ENCODE measurements at regions not wholly inside any gene's neighbourhood (a gene's known extent, or its start where the extent isn't known, plus 50 kb on each side); places are given as distances from the start of the nearest gene placed in this dataset.

GRCh38 chr5:120035181-120035580, 405.8 kb downstream of the FAM170A start:
- TF ChIP-seq POLR2A (IDR thresholded peaks at IDR 0.05) (no peak), CTCF (IDR thresholded peaks at IDR 0.05) (no peak)
